ENCODE measurements at regions not wholly inside any gene's neighbourhood (a gene's known extent, or its start where the extent isn't known, plus 50 kb on each side); places are given as distances from the start of the nearest gene placed in this dataset.

DNA sequence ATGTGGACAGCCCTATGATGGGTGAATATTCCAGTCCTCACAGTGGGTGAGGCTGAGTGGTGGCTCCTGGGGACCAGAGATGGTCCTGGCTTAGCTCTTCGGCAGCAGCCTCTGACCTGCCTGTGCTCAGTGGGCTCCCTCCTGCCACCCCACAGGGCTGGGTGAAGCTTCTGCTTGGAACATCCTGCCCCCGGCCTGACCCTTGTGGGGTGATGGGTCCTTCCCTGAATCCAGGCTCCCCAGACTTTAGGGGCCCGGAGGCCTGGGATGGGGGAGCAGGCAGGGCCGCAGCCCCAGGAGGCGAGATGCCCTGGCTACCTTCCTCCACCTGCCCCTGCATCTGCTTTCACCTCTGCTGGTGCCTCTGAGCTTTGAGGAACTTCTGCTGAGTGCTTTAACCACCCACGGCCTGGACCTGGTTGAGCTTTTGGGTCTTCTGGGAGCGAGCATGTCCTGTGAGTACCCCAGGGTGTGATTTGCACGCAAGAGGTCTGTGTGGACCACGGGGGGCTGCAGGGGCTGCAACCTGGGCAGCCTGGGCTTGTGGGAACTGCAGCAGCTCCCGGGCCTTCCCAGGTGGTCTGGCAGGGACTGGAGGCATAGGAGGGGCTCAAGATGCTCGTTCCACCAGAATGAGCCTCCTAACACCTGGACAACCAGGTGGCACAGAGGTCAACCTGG is 159.5 kb downstream of the KIF26A start:
- TF ChIP-seq, protein P1, sequence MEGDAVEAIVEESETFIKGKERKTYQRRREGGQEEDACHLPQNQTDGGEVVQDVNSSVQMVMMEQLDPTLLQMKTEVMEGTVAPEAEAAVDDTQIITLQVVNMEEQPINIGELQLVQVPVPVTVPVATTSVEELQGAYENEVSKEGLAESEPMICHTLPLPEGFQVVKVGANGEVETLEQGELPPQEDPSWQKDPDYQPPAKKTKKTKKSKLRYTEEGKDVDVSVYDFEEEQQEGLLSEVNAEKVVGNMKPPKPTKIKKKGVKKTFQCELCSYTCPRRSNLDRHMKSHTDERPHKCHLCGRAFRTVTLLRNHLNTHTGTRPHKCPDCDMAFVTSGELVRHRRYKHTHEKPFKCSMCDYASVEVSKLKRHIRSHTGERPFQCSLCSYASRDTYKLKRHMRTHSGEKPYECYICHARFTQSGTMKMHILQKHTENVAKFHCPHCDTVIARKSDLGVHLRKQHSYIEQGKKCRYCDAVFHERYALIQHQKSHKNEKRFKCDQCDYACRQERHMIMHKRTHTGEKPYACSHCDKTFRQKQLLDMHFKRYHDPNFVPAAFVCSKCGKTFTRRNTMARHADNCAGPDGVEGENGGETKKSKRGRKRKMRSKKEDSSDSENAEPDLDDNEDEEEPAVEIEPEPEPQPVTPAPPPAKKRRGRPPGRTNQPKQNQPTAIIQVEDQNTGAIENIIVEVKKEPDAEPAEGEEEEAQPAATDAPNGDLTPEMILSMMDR (IDR thresholded peaks at IDR 0.05): no peak
- no peak for TF ChIP-seq POLR2A (IDR thresholded peaks at IDR 0.05)

All from breast epithelium (tissue), 3 donors.